SK-N-SH treated with all-trans-retinoic acid at 6 μM for 48 hours (cell line): ENCODE measurements at regions not wholly inside any gene's neighbourhood (a gene's known extent, or its start where the extent isn't known, plus 50 kb on each side); places are given as distances from the start of the nearest gene placed in this dataset.
"Not testable (repeated sequence)": the region's sequence is repeated elsewhere in the genome, so short reads cannot be mapped to it uniquely, and the experiment has no call there.

Experiments
- ATAC-seq: fragments of 200-7000 bp; cut with Tn5 transposase; 3 replicates; pipeline ENCODE4 v1.9.1; 2020; ENCODE audit warnings: mild to moderate bottlenecking, moderate library complexity
- ARNTL ChIP-seq: fragments of 450-650 bp; formaldehyde crosslinking; IDR thresholded peaks from 2 replicates; pipeline ENCODE4 v1.5.0; 2020; ENCODE audit warnings: low read depth, mild to moderate bottlenecking, moderate library complexity, borderline replicate concordance
- CREB5 ChIP-seq: fragments of 250-450 bp; sonication (Bioruptor Pico); IDR thresholded peaks from 2 replicates; pipeline ENCODE4 v1.5.1; 2020; ENCODE audit warnings: low read depth, mild to moderate bottlenecking, moderate library complexity
- CSDC2 ChIP-seq: fragments of 250-450 bp; sonication (Bioruptor Pico); IDR thresholded peaks from 2 replicates; pipeline ENCODE4 v1.5.0; 2020; ENCODE audit warnings: mild to moderate bottlenecking, moderate library complexity
- CSRNP3 ChIP-seq: fragments of 250-450 bp; sonication (Bioruptor Pico); IDR thresholded peaks from 2 replicates; pipeline ENCODE4 v1.5.1; 2021; ENCODE audit warnings: mild to moderate bottlenecking, moderate library complexity
- ESRRG ChIP-seq: fragments of 250-450 bp; sonication (Bioruptor Pico); IDR thresholded peaks from 2 replicates; pipeline ENCODE4 v1.6.1; 2021; ENCODE audit warnings: mild to moderate bottlenecking
- GLIS3 ChIP-seq: fragments of 250-450 bp; sonication (Bioruptor Pico); IDR thresholded peaks from 2 replicates; pipeline ENCODE4 v1.5.0; 2020; ENCODE audit warnings: mild to moderate bottlenecking, moderate library complexity
- OSR1 ChIP-seq: fragments of 250-450 bp; sonication (Bioruptor Pico); IDR thresholded peaks from 2 replicates; pipeline ENCODE4 v1.8.0; 2022; ENCODE audit warnings: moderate library complexity, mild to moderate bottlenecking, inconsistent platforms
- PATZ1 ChIP-seq: fragments of 250-450 bp; sonication (Bioruptor Pico); IDR thresholded peaks from 2 replicates; pipeline ENCODE4 v1.8.0; 2020; ENCODE audit warnings: mild to moderate bottlenecking, moderate library complexity, borderline replicate concordance
- PPARA ChIP-seq: fragments of 250-450 bp; sonication (Bioruptor Pico); IDR thresholded peaks from 2 replicates; pipeline ENCODE4 v1.5.0; 2020; ENCODE audit warnings: mild to moderate bottlenecking, borderline replicate concordance
- SNAI2 ChIP-seq: fragments of 250-450 bp; sonication (Bioruptor Pico); IDR thresholded peaks from 2 replicates; pipeline ENCODE4 v1.5.0; 2020; ENCODE audit warnings: mild to moderate bottlenecking, moderate library complexity
- TCF4 ChIP-seq: fragments of 250-450 bp; sonication (Bioruptor Pico); IDR thresholded peaks from 2 replicates; pipeline ENCODE4 v1.8.0; 2021; ENCODE audit warnings: mild to moderate bottlenecking, moderate library complexity, borderline replicate concordance
- TSHZ2 ChIP-seq: fragments of 250-450 bp; sonication (Bioruptor Pico); IDR thresholded peaks from 2 replicates; pipeline ENCODE4 v1.5.0; 2020; ENCODE audit warnings: mild to moderate bottlenecking, moderate library complexity
- ZC3H10 ChIP-seq: fragments of 250-450 bp; sonication (Bioruptor Pico); IDR thresholded peaks from 2 replicates; pipeline ENCODE4 v1.5.1; 2021; ENCODE audit warnings: mild to moderate bottlenecking, moderate library complexity
- ZFP3 ChIP-seq: fragments of 250-450 bp; sonication (Bioruptor Pico); IDR thresholded peaks from 2 replicates; pipeline ENCODE4 v1.5.0; 2020; ENCODE audit warnings: mild to moderate bottlenecking, moderate library complexity
- ZFP30 ChIP-seq: fragments of 450-650 bp; formaldehyde crosslinking; IDR thresholded peaks from 2 replicates; pipeline ENCODE4 v1.5.0; 2022; ENCODE audit warnings: mild to moderate bottlenecking, moderate library complexity
- ZNF70 ChIP-seq: fragments of 450-650 bp; formaldehyde crosslinking; IDR thresholded peaks from 2 replicates; pipeline ENCODE4 v1.5.0; 2020; ENCODE audit warnings: mild to moderate bottlenecking, moderate library complexity
- ZNF8 ChIP-seq: fragments of 450-650 bp; formaldehyde crosslinking; IDR thresholded peaks from 2 replicates; pipeline ENCODE4 v1.5.0; 2020; ENCODE audit warnings: mild to moderate bottlenecking, moderate library complexity

- ATAC-seq = no peak
- no peak for TF ChIP-seq TSHZ2
Observed at GRCh38 chr16:87034317-87034716, 282.9 kb downstream of the C16orf95 start.

- no peak for ATAC-seq
- TF ChIP-seq SNAI2 (CRISPR knock-in tag) = no peak
Observed at GRCh38 chr16:87035053-87035452, 282.1 kb downstream of the C16orf95 start.

GRCh38 chr16:87037012-87037411 is 280.2 kb downstream of the C16orf95 start:
- no peak for ATAC-seq
- TF ChIP-seq TSHZ2 (no peak), ZNF70 (CRISPR knock-in tag) (no peak), ARNTL (CRISPR knock-in tag) (no peak), ESRRG (CRISPR knock-in tag) (no peak), PATZ1 (CRISPR knock-in tag) (no peak), ZC3H10 (CRISPR knock-in tag) (no peak), ZFP30 (CRISPR knock-in tag) (no peak), PPARA (CRISPR knock-in tag) (no peak), OSR1 (CRISPR knock-in tag) (no peak), CSDC2 (CRISPR knock-in tag) (no peak), CREB5 (CRISPR knock-in tag) (no peak), ZFP3 (CRISPR knock-in tag) (no peak), TCF4 (CRISPR knock-in tag) (no peak), GLIS3 (CRISPR knock-in tag) (no peak), ZNF8 (no peak), CSRNP3 (CRISPR knock-in tag) (no peak)

GRCh38 chr16:87038528-87038927 is 278.7 kb downstream of the C16orf95 start:
- not testable (repeated sequence) for ATAC-seq
